H9 (cell line): ENCODE measurements at regions not wholly inside any gene's neighbourhood (a gene's known extent, or its start where the extent isn't known, plus 50 kb on each side); places are given as distances from the start of the nearest gene placed in this dataset.

ENCODE experiments used
- DNase-seq: peaks from one replicate; pipeline ENCODE4 v3.0.0-alpha.2; 2017
- H2AFZ ChIP-seq: one replicate; pipeline ENCODE4 v1.6.1; 2013; ENCODE audit warnings: mild to moderate bottlenecking, low read length, control low read depth, moderate library complexity
- H2AK5ac ChIP-seq: 2 replicates; pipeline ENCODE4 v1.6.1; 2013; ENCODE audit warnings: low read length, control low read depth, mixed read lengths; ENCODE audit not compliant: insufficient read length
- H2BK120ac ChIP-seq: one replicate; pipeline ENCODE4 v1.6.1; 2013; ENCODE audit warnings: low read depth, mild to moderate bottlenecking, low read length, control low read depth, inconsistent platforms; ENCODE audit not compliant: poor library complexity, severe bottlenecking
- H2BK12ac ChIP-seq: 2 replicates; pipeline ENCODE4 v1.6.1; 2013; ENCODE audit warnings: low read length, control low read depth, mixed read lengths, low read depth; ENCODE audit not compliant: insufficient read length
- H2BK15ac ChIP-seq: 2 replicates; pipeline ENCODE4 v1.6.1; 2013; ENCODE audit warnings: low read depth, low read length, control low read depth
- H2BK20ac ChIP-seq: one replicate; pipeline ENCODE4 v1.6.1; 2013; ENCODE audit warnings: low read depth, mild to moderate bottlenecking, low read length, control low read depth, inconsistent platforms; ENCODE audit not compliant: poor library complexity, severe bottlenecking
- H2BK5ac ChIP-seq: 2 replicates; pipeline ENCODE4 v1.6.1; 2013; ENCODE audit warnings: low read length, control low read depth, mixed read lengths; ENCODE audit not compliant: insufficient read length
- H3K14ac ChIP-seq: 2 replicates; pipeline ENCODE4 v1.6.1; 2013; ENCODE audit warnings: low read length, control low read depth; ENCODE audit not compliant: insufficient read depth
- H3K18ac ChIP-seq: 2 replicates; pipeline ENCODE4 v1.6.1; 2013; ENCODE audit warnings: low read depth, mild to moderate bottlenecking, mixed read lengths, low read length, control low read depth; ENCODE audit not compliant: insufficient read length
- H3K23ac ChIP-seq: 2 replicates; pipeline ENCODE4 v1.6.1; 2013; ENCODE audit warnings: low read length, control low read depth, mixed read lengths, low read depth; ENCODE audit not compliant: insufficient read length
- H3K23me2 ChIP-seq: 2 replicates; pipeline ENCODE4 v1.6.1; 2013; ENCODE audit warnings: low read depth, mild to moderate bottlenecking, mixed read lengths, low read length, control low read depth; ENCODE audit not compliant: insufficient read length, poor library complexity, severe bottlenecking
- H3K27ac ChIP-seq: 2 replicates; pipeline ENCODE4 v1.5.1; 2013; ENCODE audit warnings: low read length, control low read depth, mixed read lengths, low read depth; ENCODE audit not compliant: insufficient read length
- H3K27me3 ChIP-seq: 2 replicates; pipeline ENCODE4 v1.6.1; 2013; ENCODE audit warnings: low read length, control low read depth, inconsistent platforms; ENCODE audit not compliant: insufficient read depth
- H3K4ac ChIP-seq: 2 replicates; pipeline ENCODE4 v1.6.1; 2013; ENCODE audit warnings: low read depth, mild to moderate bottlenecking, control low read depth, inconsistent platforms, low read length, moderate library complexity
- H3K4me1 ChIP-seq: 2 replicates; pipeline ENCODE4 v1.6.1; 2013; ENCODE audit warnings: low read length, control low read depth, inconsistent platforms; ENCODE audit not compliant: insufficient read depth
- H3K4me2 ChIP-seq: 2 replicates; pipeline ENCODE4 v1.6.1; 2013; ENCODE audit warnings: low read length, control low read depth, mixed read lengths; ENCODE audit not compliant: insufficient read length, insufficient read depth
- H3K56ac ChIP-seq: 2 replicates; pipeline ENCODE4 v1.6.1; 2013; ENCODE audit warnings: low read depth, mild to moderate bottlenecking, mixed read lengths, low read length, control low read depth; ENCODE audit not compliant: insufficient read length
- H3K79me1 ChIP-seq: 2 replicates; pipeline ENCODE4 v1.6.1; 2013; ENCODE audit warnings: low read depth, mild to moderate bottlenecking, moderate library complexity, low read length, control low read depth, inconsistent platforms; ENCODE audit not compliant: insufficient read depth, poor library complexity, severe bottlenecking
- H3K79me2 ChIP-seq: 2 replicates; pipeline ENCODE4 v1.6.1; 2013; ENCODE audit warnings: low read length, control low read depth, inconsistent platforms; ENCODE audit not compliant: insufficient read depth
- H3K9ac ChIP-seq: 2 replicates; pipeline ENCODE4 v1.6.1; 2013; ENCODE audit warnings: low read length, control low read depth, mixed read lengths; ENCODE audit not compliant: insufficient read length; ENCODE audit errors: extremely low read depth
- H3K9me3 ChIP-seq: one replicate; pipeline ENCODE4 v1.6.1; 2013; ENCODE audit warnings: low read depth, low read length, inconsistent platforms; ENCODE audit not compliant: control insufficient read depth
- H3T11ph ChIP-seq: one replicate; pipeline ENCODE4 v1.6.1; 2013; ENCODE audit warnings: mild to moderate bottlenecking, low read length, control low read depth, inconsistent platforms
- H4K20me1 ChIP-seq: one replicate; pipeline ENCODE4 v1.6.1; 2013; ENCODE audit not compliant: control insufficient read depth, insufficient read length, insufficient read depth
- H4K5ac ChIP-seq: 2 replicates; pipeline ENCODE4 v1.6.1; 2013; ENCODE audit warnings: low read depth, mild to moderate bottlenecking, mixed read lengths, low read length, control low read depth; ENCODE audit not compliant: insufficient read length
- H4K8ac ChIP-seq: replicated peaks from 2 replicates; pipeline ENCODE4 v1.6.1; 2013; ENCODE audit warnings: low read length, control low read depth, mixed read lengths, low read depth; ENCODE audit not compliant: insufficient read length
- H4K91ac ChIP-seq: 2 replicates; pipeline ENCODE4 v1.6.1; 2013; ENCODE audit warnings: low read depth, mild to moderate bottlenecking, moderate library complexity, mixed read lengths, low read length, control low read depth; ENCODE audit not compliant: insufficient read length
- H3K27ac Mint-ChIP-seq, 3 experiments: 2 replicates in 2 of 3; 3 replicates in 1 of 3; pipeline ENCODE4 v1.8.0; 2020 to 2021; ENCODE audit warnings: mixed read lengths in 3 of 3, mild to moderate bottlenecking in 1 of 3, moderate library complexity in 1 of 3
- H3K27me3 Mint-ChIP-seq: 2 replicates; pipeline ENCODE4 v1.8.0; 2021; ENCODE audit warnings: low read depth, mild to moderate bottlenecking, moderate library complexity, mixed read lengths
- H3K36me3 Mint-ChIP-seq, 3 experiments: 2 replicates in 2 of 3; 3 replicates in 1 of 3; pipeline ENCODE4 v1.8.0; 2020 to 2021; ENCODE audit warnings: low read depth in 3 of 3, mixed read lengths in 3 of 3; ENCODE audit not compliant: insufficient read depth in 1 of 3
- H3K4me1 Mint-ChIP-seq, 2 experiments: 2 replicates each; pipeline ENCODE4 v1.8.0; 2020; ENCODE audit warnings: mixed read lengths in 2 of 2
- H3K4me3 Mint-ChIP-seq, 2 experiments: 2 replicates in 1 of 2; 3 replicates in 1 of 2; pipeline ENCODE4 v1.8.0; 2020 to 2021; ENCODE audit warnings: mild to moderate bottlenecking in 2 of 2, mixed read lengths in 2 of 2, moderate library complexity in 1 of 2
- H3K9me3 Mint-ChIP-seq, 2 experiments: 2 replicates in 1 of 2; 3 replicates in 1 of 2; pipeline ENCODE4 v1.8.0; 2020; ENCODE audit warnings: mild to moderate bottlenecking in 2 of 2, mixed read lengths in 2 of 2, moderate library complexity in 1 of 2
- WGBS: extraction: QIAGEN DNeasy Blood & Tissue Kit; methylation state at CpG from one replicate; pipeline ENCODE4 v1.1.7; 2013; ENCODE audit warnings: missing lambda C conversion rate, low lambda C conversion rate, mixed read lengths; ENCODE audit not compliant: insufficient read length; ENCODE audit errors: extremely low coverage; 5-methylcytosine and 5-hydroxymethylcytosine counted together
- TF ChIP-seq, protein P1 (sequence below): fragments of 200-600 bp; sonication (generic); conservative IDR thresholded peaks from 3 replicates; pipeline ENCODE4 v1.8.0; 2021; ENCODE audit warnings: antibody characterized with exemption, mild to moderate bottlenecking

DNA sequence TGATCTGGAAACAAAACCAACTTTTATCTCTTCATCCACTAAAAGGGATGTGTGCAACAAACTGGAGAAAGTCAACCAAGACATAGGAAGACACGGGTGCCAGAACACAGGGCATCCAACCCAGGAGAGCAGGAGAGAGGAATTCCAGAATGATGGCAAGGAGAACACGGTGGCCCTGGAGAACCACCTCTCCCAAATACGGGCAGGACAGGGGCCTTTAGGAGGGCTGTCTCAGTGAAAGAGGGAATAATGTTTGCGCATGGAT lies 93.4 kb upstream of the EGLN3 start:
- no peaks in the 10 kb centered on the region; a peak in 1 of 7 replicates for H3K36me3 Mint-ChIP-seq
- no peak overlapping the region for H3T11ph ChIP-seq
- no peaks in the 10 kb centered on the region for H3K9me3 ChIP-seq
- H3K4me1 ChIP-seq, result peaks cover 5% of the 10 kb centered on the region
- H4K8ac ChIP-seq, result no peak overlapping the region
- H3K4ac ChIP-seq, result no peak overlapping the region
- no peaks in the 10 kb centered on the region for H3K79me2 ChIP-seq
- H4K5ac ChIP-seq, result no peak overlapping the region
- 0 out of 2 replicates have a peak, but pooled peaks cover 1% of the 10 kb centered on the region for H3K27me3 Mint-ChIP-seq
- no peaks in the 10 kb centered on the region for H3K79me1 ChIP-seq
- H2BK120ac ChIP-seq, result no peak overlapping the region
- no peaks in the 10 kb centered on the region for H4K20me1 ChIP-seq
- no peaks in the 10 kb centered on the region for H3K23me2 ChIP-seq
- H3K27ac ChIP-seq, result no peak overlapping the region
- no peak overlapping the region for H2BK15ac ChIP-seq
- no peak overlapping the region for H3K27ac Mint-ChIP-seq
- WGBS, result no CpG with 5 or more reads among the region's 4 CpGs
- H2BK20ac ChIP-seq, result no peak overlapping the region
- TF ChIP-seq, protein P1, sequence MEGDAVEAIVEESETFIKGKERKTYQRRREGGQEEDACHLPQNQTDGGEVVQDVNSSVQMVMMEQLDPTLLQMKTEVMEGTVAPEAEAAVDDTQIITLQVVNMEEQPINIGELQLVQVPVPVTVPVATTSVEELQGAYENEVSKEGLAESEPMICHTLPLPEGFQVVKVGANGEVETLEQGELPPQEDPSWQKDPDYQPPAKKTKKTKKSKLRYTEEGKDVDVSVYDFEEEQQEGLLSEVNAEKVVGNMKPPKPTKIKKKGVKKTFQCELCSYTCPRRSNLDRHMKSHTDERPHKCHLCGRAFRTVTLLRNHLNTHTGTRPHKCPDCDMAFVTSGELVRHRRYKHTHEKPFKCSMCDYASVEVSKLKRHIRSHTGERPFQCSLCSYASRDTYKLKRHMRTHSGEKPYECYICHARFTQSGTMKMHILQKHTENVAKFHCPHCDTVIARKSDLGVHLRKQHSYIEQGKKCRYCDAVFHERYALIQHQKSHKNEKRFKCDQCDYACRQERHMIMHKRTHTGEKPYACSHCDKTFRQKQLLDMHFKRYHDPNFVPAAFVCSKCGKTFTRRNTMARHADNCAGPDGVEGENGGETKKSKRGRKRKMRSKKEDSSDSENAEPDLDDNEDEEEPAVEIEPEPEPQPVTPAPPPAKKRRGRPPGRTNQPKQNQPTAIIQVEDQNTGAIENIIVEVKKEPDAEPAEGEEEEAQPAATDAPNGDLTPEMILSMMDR, result no peak
- no peak overlapping the region for H3K9ac ChIP-seq
- no peak for DNase-seq
- no peak overlapping the region for H3K56ac ChIP-seq
- no peaks in the 10 kb centered on the region for H3K27me3 ChIP-seq
- no peaks in the 10 kb centered on the region for H3K9me3 Mint-ChIP-seq
- H3K14ac ChIP-seq, result no peak overlapping the region
- no peak overlapping the region for H3K4me2 ChIP-seq
- H4K91ac ChIP-seq, result no peak overlapping the region
- no peak overlapping the region for H3K4me3 Mint-ChIP-seq
- no peak overlapping the region for H2BK12ac ChIP-seq
- H3K23ac ChIP-seq, result no peak overlapping the region
- H3K4me1 Mint-ChIP-seq, result peaks cover 5 to 8% of the 10 kb centered on the region in 2 experiments
- H2AFZ ChIP-seq, result no peak overlapping the region
- H3K18ac ChIP-seq, result peak overlapping the region; percentile 4
- no peak overlapping the region for H2BK5ac ChIP-seq
- H2AK5ac ChIP-seq, result no peak overlapping the region
